ENCODE measurements at regions not wholly inside any gene's neighbourhood (a gene's known extent, or its start where the extent isn't known, plus 50 kb on each side); places are given as distances from the start of the nearest gene placed in this dataset.

GRCh38 chr3:1727242-1727641 is 371.4 kb upstream of the CNTN4 start:
- CTCF ChIA-PET, result no interaction called here
- BruUV-seq (replicated peaks), result no TSS peak
- Histone ChIP-seq H3K27ac (ENCODE audit: insufficient read depth, low read depth, low read length) (no peak overlapping the region), H3K9me1 (replicated peaks; ENCODE audit: control insufficient read depth, extremely low read depth, insufficient read depth, low read length) (no peaks in the 10 kb centered on the region), H3K4me2 (ENCODE audit: insufficient read depth, low read length) (no peak overlapping the region), H2AFZ (ENCODE audit: low read depth, low read length) (no peak overlapping the region), H3K36me3 (ENCODE audit: control insufficient read depth in 2 of 2, extremely low read depth in 1 of 2, insufficient read depth in 2 of 2, low read length in 2 of 2) (no peaks in the 10 kb centered on the region), H3K9ac (replicated peaks; ENCODE audit: extremely low read depth, insufficient read depth, low read length) (no peak overlapping the region), H3K4me3 (replicated peaks in 1 of 3; ENCODE audit: insufficient read depth in 1 of 3, low read depth in 1 of 3, low read length in 3 of 3) (no peak overlapping the region), H3K27me3 (ENCODE audit: control insufficient read depth in 2 of 2, insufficient read depth in 2 of 2, low read length in 2 of 2) (no peaks in the 10 kb centered on the region), H3K79me2 (ENCODE audit: control insufficient read depth, insufficient read depth, low read length) (no peaks in the 10 kb centered on the region), H4K20me1 (replicated peaks; ENCODE audit: control insufficient read depth, extremely low read depth, insufficient read depth, low read length) (no peaks in the 10 kb centered on the region), H3K9me3 (replicated peaks; ENCODE audit: control insufficient read depth, insufficient read depth, low read length) (peaks cover 7% of the 10 kb centered on the region), H3K4me1 (ENCODE audit: control insufficient read depth, extremely low read depth, insufficient read depth, low read length) (no peaks in the 10 kb centered on the region)
- POLR2A ChIA-PET, result no interaction called here
- no peak for TF ChIP-seq MYC (IDR thresholded peaks at IDR 0.05; ENCODE audit: low read depth, low read length)
- TF ChIP-seq GATA2 (IDR thresholded peaks at IDR 0.05; ENCODE audit: insufficient read depth, insufficient read length, low read depth, low read length), result no peak
- no peak for TF ChIP-seq CTCF (IDR thresholded peaks at IDR 0.05; ENCODE audit: extremely low read depth in 1 of 2, insufficient read depth in 1 of 2, low read depth in 1 of 2, low read length in 2 of 2)
- no peak for TF ChIP-seq POLR2AphosphoS5 (IDR thresholded peaks at IDR 0.05; ENCODE audit: insufficient read depth, low read depth, low read length)
- TF ChIP-seq MAX (IDR thresholded peaks at IDR 0.05; ENCODE audit: insufficient read depth, insufficient read length), result no peak
- no peak for TF ChIP-seq EZH2 (IDR thresholded peaks at IDR 0.05; ENCODE audit: borderline replicate concordance, low read depth, low read length, severe bottlenecking)
- no peak for TF ChIP-seq FOS (IDR thresholded peaks at IDR 0.05; ENCODE audit: borderline replicate concordance, insufficient read depth, low read length)
- TF ChIP-seq JUN (IDR thresholded peaks at IDR 0.05; ENCODE audit: borderline replicate concordance, insufficient read depth, insufficient read length, low read depth), result no peak
- no peak for TF ChIP-seq POLR2A (IDR thresholded peaks at IDR 0.05; ENCODE audit: low read depth, low read length)
- dilution Hi-C loops (cut with MboI; ENCODE audit: extremely low pct_ligation_motif_present, low sequenced_read_pairs), result no loop called here
- DNase-seq (ENCODE audit: low read depth, low spot score) (no peak), FAIRE-seq (no peak)
- intact Hi-C loops (cut with micrococcal nuclease), result no loop called here
